Spleen (tissue), 7 donors: ENCODE measurements at regions not wholly inside any gene's neighbourhood (a gene's known extent, or its start where the extent isn't known, plus 50 kb on each side); places are given as distances from the start of the nearest gene placed in this dataset.

Source experiments
- POLR2A ChIP-seq, 3 donors: fragments of 450-650 bp; IDR thresholded peaks; one replicate each; pipeline ENCODE4 v1.5.1; 2017; ENCODE audit warnings: antibody characterized with exemption in 3 of 3, mild to moderate bottlenecking in 1 of 3
- POLR2AphosphoS5 ChIP-seq, 3 donors: sonication (generic); formaldehyde crosslinking; IDR thresholded peaks; one replicate each; pipeline ENCODE4 v1.5.1; 2017; ENCODE audit warnings: antibody characterized with exemption in 3 of 3
- TF ChIP-seq, protein P1 (sequence below), 11 experiments: fragments of 200-600 bp in 7 of 11; fragments of 450-650 bp in 4 of 11; sonication (generic) in 4 of 11; IDR thresholded peaks in 8 of 11; conservative IDR thresholded peaks in 3 of 11; 1 replicate in 7 of 11; 2 replicates in 4 of 11; pipeline versions ENCODE4 v1.4.0 to v1.8.0; 2016 to 2021; ENCODE audit warnings: antibody characterized with exemption in 11 of 11, inconsistent platforms in 4 of 11, mild to moderate bottlenecking in 1 of 11
- donor health status: DM: no; HTN: no; CAD: no; lungs with moderate emphysema.
- donor health status: DM: no; HTN: no; CAD: no.
- donor health status: DM: no; HTN: no; CAD: no.

DNA sequence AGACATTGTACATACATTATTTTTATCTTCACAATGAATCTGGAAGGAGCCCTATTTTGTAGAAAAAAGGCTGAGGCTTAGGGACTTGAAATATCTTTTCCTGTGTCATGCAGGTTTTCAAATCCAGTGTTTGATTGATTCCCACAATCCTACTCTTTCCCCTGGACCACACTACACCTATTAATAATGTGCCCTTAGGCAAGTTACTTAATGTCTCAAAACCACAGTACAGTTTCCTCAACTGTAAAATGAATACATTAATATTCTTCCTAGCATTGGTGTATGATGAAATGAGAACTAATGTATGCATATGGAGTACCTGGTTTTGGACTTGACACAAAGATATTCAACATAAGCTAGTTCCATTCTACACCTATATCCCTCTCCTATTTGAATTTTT is 313.3 kb upstream of the SP8 start:
- TF ChIP-seq, protein P1, sequence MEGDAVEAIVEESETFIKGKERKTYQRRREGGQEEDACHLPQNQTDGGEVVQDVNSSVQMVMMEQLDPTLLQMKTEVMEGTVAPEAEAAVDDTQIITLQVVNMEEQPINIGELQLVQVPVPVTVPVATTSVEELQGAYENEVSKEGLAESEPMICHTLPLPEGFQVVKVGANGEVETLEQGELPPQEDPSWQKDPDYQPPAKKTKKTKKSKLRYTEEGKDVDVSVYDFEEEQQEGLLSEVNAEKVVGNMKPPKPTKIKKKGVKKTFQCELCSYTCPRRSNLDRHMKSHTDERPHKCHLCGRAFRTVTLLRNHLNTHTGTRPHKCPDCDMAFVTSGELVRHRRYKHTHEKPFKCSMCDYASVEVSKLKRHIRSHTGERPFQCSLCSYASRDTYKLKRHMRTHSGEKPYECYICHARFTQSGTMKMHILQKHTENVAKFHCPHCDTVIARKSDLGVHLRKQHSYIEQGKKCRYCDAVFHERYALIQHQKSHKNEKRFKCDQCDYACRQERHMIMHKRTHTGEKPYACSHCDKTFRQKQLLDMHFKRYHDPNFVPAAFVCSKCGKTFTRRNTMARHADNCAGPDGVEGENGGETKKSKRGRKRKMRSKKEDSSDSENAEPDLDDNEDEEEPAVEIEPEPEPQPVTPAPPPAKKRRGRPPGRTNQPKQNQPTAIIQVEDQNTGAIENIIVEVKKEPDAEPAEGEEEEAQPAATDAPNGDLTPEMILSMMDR (IDR thresholded peaks at IDR 0.05 in 8 of 11, conservative IDR thresholded peaks at IDR 0.05 in 3 of 11): no peak
- TF ChIP-seq POLR2A (IDR thresholded peaks at IDR 0.05) (no peak), POLR2AphosphoS5 (IDR thresholded peaks at IDR 0.05) (no peak)
